Brain pericyte (primary cell): ENCODE measurements at regions not wholly inside any gene's neighbourhood (a gene's known extent, or its start where the extent isn't known, plus 50 kb on each side); places are given as distances from the start of the nearest gene placed in this dataset.

ENCODE experiments used
- DNase-seq: peaks from one replicate; pipeline ENCODE4 v3.0.0-alpha.2; 2012; ENCODE audit warnings: low read depth, low spot score

GRCh38 chr14:101477648-101478047 lies 83.6 kb upstream of the DIO3 start:
- DNase-seq: no peak

- DNase-seq: no peak
Measured at GRCh38 chr14:101478096-101478495, 83.2 kb upstream of the DIO3 start.

- DNase-seq: no peak
Measured at GRCh38 chr14:101478796-101479410, 82.4 kb upstream of the DIO3 start.

GRCh38 chr14:101480022-101480746 lies 81.1 kb upstream of the DIO3 start:
- DNase-seq: no peak

- no peak for DNase-seq
Measured at GRCh38 chr14:101480747-101481530, 80.4 kb upstream of the DIO3 start.

- no peak for DNase-seq
Measured at GRCh38 chr14:101481557-101481956, 79.7 kb upstream of the DIO3 start.

- DNase-seq: no peak
Measured at GRCh38 chr14:101482066-101482465, 79.2 kb upstream of the DIO3 start.

GRCh38 chr14:101483829-101484228 lies 77.5 kb upstream of the DIO3 start:
- DNase-seq: no peak

- DNase-seq: no peak
Measured at GRCh38 chr14:101489092-101489760, 72.1 kb upstream of the DIO3 start.

- DNase-seq: no peak
Measured at GRCh38 chr14:101490771-101491170, 70.5 kb upstream of the DIO3 start.

- DNase-seq: no peak
Measured at GRCh38 chr14:101491841-101492240, 69.5 kb upstream of the DIO3 start.

- DNase-seq: no peak
Measured at GRCh38 chr14:101492716-101493115, 68.6 kb upstream of the DIO3 start.

GRCh38 chr14:101494826-101495225 lies 66.5 kb upstream of the DIO3 start:
- no peak for DNase-seq

GRCh38 chr14:101495284-101495683 lies 66.0 kb upstream of the DIO3 start:
- no peak for DNase-seq

- DNase-seq: no peak
Measured at GRCh38 chr14:101495827-101496775, 65.2 kb upstream of the DIO3 start.

GRCh38 chr14:101496776-101497683 lies 64.3 kb upstream of the DIO3 start:
- DNase-seq: no peak

- no peak for DNase-seq
Measured at GRCh38 chr14:101497684-101498525, 63.4 kb upstream of the DIO3 start.

- no peak for DNase-seq
Measured at GRCh38 chr14:101498526-101498860, 62.8 kb upstream of the DIO3 start.

GRCh38 chr14:101499080-101499479 lies 62.2 kb upstream of the DIO3 start:
- DNase-seq: no peak
